ENCODE measurements at regions not wholly inside any gene's neighbourhood (a gene's known extent, or its start where the extent isn't known, plus 50 kb on each side); places are given as distances from the start of the nearest gene placed in this dataset.
"Not testable (repeated sequence)": the region's sequence is repeated elsewhere in the genome, so short reads cannot be mapped to it uniquely, and the experiment has no call there.

DNA sequence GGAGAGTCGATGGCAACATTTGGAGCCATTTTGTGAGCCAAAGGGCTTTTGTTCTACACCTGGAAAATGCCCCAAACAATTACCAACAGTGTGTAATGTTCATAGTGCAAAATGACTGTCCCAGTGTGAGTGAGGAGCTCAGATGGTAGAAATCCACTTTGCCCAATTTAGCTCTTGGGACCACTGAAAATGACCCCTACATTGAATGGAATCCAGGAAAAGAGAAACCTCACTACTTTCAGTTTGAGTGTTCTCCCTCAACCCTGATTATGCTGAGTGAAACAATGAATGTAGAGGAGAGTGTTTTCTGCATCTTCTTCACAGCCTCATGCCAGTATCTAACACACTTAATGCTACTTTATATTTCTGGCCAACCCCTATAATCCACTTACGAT, 84.9 kb upstream of the NRN1 start:
- ATAC-seq (ENCODE audit: low read depth) (no peak), DNase-seq (ENCODE audit: low spot score in 2 of 2) (no peak)
- H3K36me3 Mint-ChIP-seq = no peaks in the 10 kb centered on the region
- peaks cover 10% of the 10 kb centered on the region for H3K27me3 Mint-ChIP-seq
- H3K27ac Mint-ChIP-seq = no peak overlapping the region
- peaks cover 1% of the 10 kb centered on the region for H3K9me3 Mint-ChIP-seq
- no peak overlapping the region for H3K4me3 Mint-ChIP-seq
- no peaks in the 10 kb centered on the region for H3K4me1 Mint-ChIP-seq

DNA sequence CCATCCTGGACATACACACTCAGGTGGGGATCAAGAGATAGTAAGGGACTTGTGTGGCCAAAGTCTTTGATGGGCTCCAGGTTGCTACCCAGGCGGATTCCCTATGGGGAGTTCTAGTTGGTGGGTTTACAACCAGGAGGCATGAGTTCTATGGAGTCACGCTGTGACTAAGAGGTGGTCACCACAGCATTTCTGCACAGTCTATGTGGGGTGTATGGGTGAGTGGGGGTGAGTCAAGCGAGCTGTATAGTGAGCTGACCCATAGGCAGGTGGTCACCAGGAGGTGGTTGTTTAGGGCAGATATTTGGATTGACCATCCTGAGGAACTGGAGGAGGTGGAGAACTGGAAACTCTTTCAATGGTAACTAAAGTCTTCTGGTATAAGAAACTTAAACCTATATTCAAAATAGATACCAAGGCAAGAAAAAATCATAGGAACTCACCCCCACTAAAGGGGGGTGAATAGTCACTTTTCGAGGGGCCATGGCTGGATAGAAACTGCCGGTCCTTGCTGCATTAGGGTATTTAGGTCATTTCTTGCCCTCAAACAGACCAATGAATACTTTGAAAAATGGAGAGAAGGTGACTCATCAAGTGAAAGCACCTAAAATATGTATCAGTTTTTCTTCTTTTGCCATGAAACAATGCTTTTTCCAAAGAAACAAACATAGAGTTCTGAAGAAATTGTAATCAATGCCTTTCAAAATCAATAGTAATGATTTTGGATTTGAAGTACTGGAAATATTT, 84.3 kb upstream of the NRN1 start:
- Mint-ChIP-seq H3K36me3 (no peaks in the 10 kb centered on the region), H3K9me3 (peaks cover 1% of the 10 kb centered on the region), H3K27ac (no peak overlapping the region), H3K4me3 (no peak overlapping the region), H3K4me1 (no peaks in the 10 kb centered on the region), H3K27me3 (peaks cover 10% of the 10 kb centered on the region)
- ATAC-seq (ENCODE audit: low read depth) (no peak), DNase-seq (ENCODE audit: low spot score in 2 of 2) (no peak)

DNA sequence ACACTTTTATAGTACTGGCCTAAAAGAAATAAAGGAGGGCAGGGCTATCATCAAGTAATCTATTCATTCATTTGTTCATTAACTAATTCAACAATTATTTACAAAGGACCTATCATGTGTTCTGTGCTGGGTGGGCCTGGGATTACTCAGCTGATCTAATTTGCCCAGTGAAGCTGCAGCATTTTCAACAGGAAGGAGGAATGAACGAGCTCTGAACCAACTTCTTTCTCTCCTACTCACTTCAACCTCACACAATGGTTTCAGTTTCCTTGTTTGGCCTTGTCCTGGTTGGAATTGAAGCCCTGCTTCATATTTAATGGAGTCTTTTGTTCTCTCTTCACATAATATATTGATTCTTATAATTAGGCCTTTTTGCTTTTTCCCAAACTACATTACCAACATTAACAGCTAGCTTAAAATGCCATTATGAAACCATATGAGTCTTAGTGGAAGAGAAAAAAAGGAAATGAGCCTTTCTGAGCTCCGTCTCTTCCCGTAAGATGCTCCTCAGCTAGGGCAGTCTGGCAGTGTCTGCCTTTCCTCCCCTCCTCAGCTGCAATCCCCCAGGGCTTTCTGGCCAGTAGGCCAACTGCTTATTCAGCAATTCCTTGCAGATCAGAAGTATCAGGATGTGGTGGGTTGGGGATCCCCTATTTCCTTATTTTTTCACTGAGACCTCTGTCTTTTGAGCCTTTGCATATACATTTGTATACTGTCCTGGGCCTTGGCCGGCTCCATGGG, 79.4 kb upstream of the NRN1 start:
- H3K36me3 Mint-ChIP-seq = peaks cover 3% of the 10 kb centered on the region
- ATAC-seq (ENCODE audit: low read depth) (no peak), DNase-seq (ENCODE audit: low spot score in 2 of 2) (no peak)
- peaks cover 5% of the 10 kb centered on the region for H3K9me3 Mint-ChIP-seq
- peaks cover 10% of the 10 kb centered on the region for H3K27me3 Mint-ChIP-seq
- no peak overlapping the region for H3K4me3 Mint-ChIP-seq
- H3K27ac Mint-ChIP-seq = no peak overlapping the region
- no peaks in the 10 kb centered on the region for H3K4me1 Mint-ChIP-seq

- no peak overlapping the region for H3K27ac Mint-ChIP-seq
- DNase-seq (ENCODE audit: low spot score in 2 of 2) (no peak), ATAC-seq (ENCODE audit: low read depth) (no peak)
- H3K36me3 Mint-ChIP-seq = peaks cover 3% of the 10 kb centered on the region
- H3K9me3 Mint-ChIP-seq = peaks cover 4% of the 10 kb centered on the region
- H3K4me3 Mint-ChIP-seq = no peak overlapping the region
- H3K4me1 Mint-ChIP-seq = no peaks in the 10 kb centered on the region
- H3K27me3 Mint-ChIP-seq = peaks cover 8% of the 10 kb centered on the region
These were observed 74.2 kb upstream of the NRN1 start for GRCh38 chr6:6080975-6081374.

- Mint-ChIP-seq H3K27me3 (peaks cover 24% of the 10 kb centered on the region), H3K9me3 (peaks cover 3% of the 10 kb centered on the region), H3K4me3 (no peak overlapping the region), H3K36me3 (no peaks in the 10 kb centered on the region), H3K4me1 (no peaks in the 10 kb centered on the region), H3K27ac (no peak overlapping the region)
- ATAC-seq (ENCODE audit: low read depth) = no peak
- DNase-seq (ENCODE audit: low spot score in 2 of 2) = no peak
These were observed 67.5 kb upstream of the NRN1 start for GRCh38 chr6:6074190-6074589.

- not testable (repeated sequence) for H3K4me1 Mint-ChIP-seq; H3K4me3 Mint-ChIP-seq; H3K27ac Mint-ChIP-seq; H3K9me3 Mint-ChIP-seq; ATAC-seq (ENCODE audit: low read depth); H3K36me3 Mint-ChIP-seq; DNase-seq (ENCODE audit: low spot score in 2 of 2)
- peaks cover 13% of the 10 kb centered on the region for H3K27me3 Mint-ChIP-seq
These were observed 61.4 kb upstream of the NRN1 start for GRCh38 chr6:6068157-6068556.

GRCh38 chr6:6058054-6058444, 51.3 kb upstream of the NRN1 start:
- Mint-ChIP-seq H3K9me3 (peaks cover 3% of the 10 kb centered on the region), H3K36me3 (no peaks in the 10 kb centered on the region), H3K4me3 (no peak overlapping the region), H3K27me3 (peaks cover 17% of the 10 kb centered on the region), H3K27ac (no peak overlapping the region), H3K4me1 (no peaks in the 10 kb centered on the region)
- no peak for DNase-seq (ENCODE audit: low spot score in 2 of 2)
- no peak for ATAC-seq (ENCODE audit: low read depth)

DNA sequence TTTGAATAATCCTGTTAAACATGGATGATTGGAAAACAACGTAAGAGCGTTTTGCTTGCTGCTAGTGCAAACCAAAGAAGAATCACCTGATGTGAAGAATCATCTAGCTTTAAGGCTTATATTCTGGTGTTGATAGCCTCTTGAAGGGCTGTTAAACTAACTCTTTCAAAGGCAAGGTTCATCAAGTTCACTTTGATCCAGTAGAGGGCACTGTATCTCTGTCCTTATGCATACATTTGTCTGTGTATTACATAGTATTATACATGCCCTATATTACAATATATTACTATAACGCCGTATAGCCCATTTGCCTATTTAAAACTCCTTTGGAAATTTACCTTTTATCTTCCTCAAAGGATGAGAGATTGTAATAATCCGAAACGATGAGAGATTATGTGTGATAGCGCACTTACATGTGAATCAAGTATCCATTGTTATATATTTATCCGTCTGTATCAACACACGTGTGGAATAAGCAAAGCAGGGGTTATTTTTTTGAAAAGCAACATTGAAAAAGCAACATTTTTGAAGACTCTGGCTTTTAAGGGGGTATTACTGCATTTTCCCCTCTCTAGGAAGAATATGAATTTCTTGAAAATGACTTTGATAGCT, 50.8 kb upstream of the NRN1 start:
- no peaks in the 10 kb centered on the region for H3K4me1 Mint-ChIP-seq
- no peak overlapping the region for H3K4me3 Mint-ChIP-seq
- peaks cover 17% of the 10 kb centered on the region for H3K27me3 Mint-ChIP-seq
- H3K36me3 Mint-ChIP-seq = no peaks in the 10 kb centered on the region
- H3K27ac Mint-ChIP-seq = no peak overlapping the region
- DNase-seq (ENCODE audit: low spot score in 2 of 2) (peak in 1 of 2 donors; percentile 24), ATAC-seq (ENCODE audit: low read depth) (peak; percentile 67)
- H3K9me3 Mint-ChIP-seq = peaks cover 3% of the 10 kb centered on the region

All from memory B cell (primary cell).